Activated naive CD8-positive, alpha-beta T cell treated with anti-CD3 and anti-CD28 coated beads, Interleukin-2, amount 50 U/mL, for 24 hours (primary cell): ENCODE measurements at regions not wholly inside any gene's neighbourhood (a gene's known extent, or its start where the extent isn't known, plus 50 kb on each side); places are given as distances from the start of the nearest gene placed in this dataset.

Experiments
- ATAC-seq: fragments of 150-1000 bp; cut with Tn5 transposase; one replicate; pipeline ENCODE4 v1.10.0; 2021
- DNase-seq: peaks from one replicate; pipeline ENCODE4 v3.0.0; 2021
- H3K27ac Mint-ChIP-seq: one replicate; pipeline ENCODE4 v1.8.0; 2021; ENCODE audit warnings: mild to moderate bottlenecking, mixed read lengths
- H3K27me3 Mint-ChIP-seq: one replicate; pipeline ENCODE4 v1.8.0; 2021; ENCODE audit warnings: mixed read lengths
- H3K36me3 Mint-ChIP-seq: one replicate; pipeline ENCODE4 v1.8.0; 2021; ENCODE audit warnings: low read depth, mixed read lengths
- H3K4me1 Mint-ChIP-seq: one replicate; pipeline ENCODE4 v1.8.0; 2021; ENCODE audit warnings: mixed read lengths
- H3K4me3 Mint-ChIP-seq: one replicate; pipeline ENCODE4 v1.8.0; 2021; ENCODE audit warnings: mild to moderate bottlenecking, moderate library complexity, mixed read lengths
- H3K9me3 Mint-ChIP-seq: one replicate; pipeline ENCODE4 v1.8.0; 2021; ENCODE audit warnings: mixed read lengths

GRCh38 chr9:88694625-88695024 is 159.6 kb downstream of the NXNL2 start:
- no peak for ATAC-seq
- H3K4me1 Mint-ChIP-seq, result no peaks in the 10 kb centered on the region
- DNase-seq, result no peak

GRCh38 chr9:88696501-88696900 is 161.5 kb downstream of the NXNL2 start:
- H3K9me3 Mint-ChIP-seq, result peaks cover 7% of the 10 kb centered on the region
- H3K36me3 Mint-ChIP-seq, result no peaks in the 10 kb centered on the region
- H3K4me3 Mint-ChIP-seq, result no peak overlapping the region
- H3K27me3 Mint-ChIP-seq, result peaks cover 12% of the 10 kb centered on the region
- ATAC-seq (no peak), DNase-seq (no peak)
- no peaks in the 10 kb centered on the region for H3K4me1 Mint-ChIP-seq
- no peak overlapping the region for H3K27ac Mint-ChIP-seq

More at GRCh38 chr9:88694625-88695024, 159.6 kb downstream of the NXNL2 start:
- H3K9me3 Mint-ChIP-seq, result peaks cover 7% of the 10 kb centered on the region
- H3K4me3 Mint-ChIP-seq, result no peak overlapping the region
- peaks cover 12% of the 10 kb centered on the region for H3K27me3 Mint-ChIP-seq
- no peaks in the 10 kb centered on the region for H3K36me3 Mint-ChIP-seq
- no peak overlapping the region for H3K27ac Mint-ChIP-seq

DNA sequence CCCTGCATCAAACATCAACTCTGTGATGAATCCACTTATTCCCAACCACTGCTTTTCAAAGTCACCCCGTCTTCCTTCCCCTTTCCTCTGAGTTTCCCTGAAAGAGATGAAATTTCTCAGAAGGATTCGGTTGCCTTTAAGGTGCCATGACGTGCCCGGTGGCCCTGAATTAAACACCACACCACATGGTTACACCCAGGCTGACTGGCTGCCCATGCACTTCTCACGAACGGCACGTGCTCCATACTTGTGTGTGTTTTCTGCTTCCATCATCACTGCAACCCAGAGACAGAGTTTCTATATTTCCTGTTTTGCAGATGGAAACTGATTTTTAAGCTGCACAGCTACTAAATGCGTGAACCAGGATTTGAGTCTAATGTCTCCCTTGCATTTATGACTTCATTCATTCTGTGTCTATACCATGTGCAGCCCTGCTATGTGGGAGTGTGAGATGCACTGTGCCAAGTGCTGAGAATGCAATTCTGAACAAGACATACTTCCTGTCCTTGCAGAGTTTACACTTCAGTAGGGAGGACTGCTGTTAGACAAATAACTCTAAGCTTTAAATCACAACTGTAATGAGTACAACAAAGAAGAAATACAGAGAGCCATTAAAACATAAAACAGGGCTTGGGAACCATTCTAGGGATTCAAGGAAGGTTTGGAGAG is 162.9 kb downstream of the NXNL2 start:
- DNase-seq (no peak), ATAC-seq (no peak)
- Mint-ChIP-seq H3K9me3 (peaks cover 7% of the 10 kb centered on the region), H3K4me1 (no peaks in the 10 kb centered on the region), H3K4me3 (no peak overlapping the region), H3K36me3 (no peaks in the 10 kb centered on the region), H3K27ac (no peak overlapping the region), H3K27me3 (peaks cover 8% of the 10 kb centered on the region)

GRCh38 chr9:88702985-88703384 is 168.0 kb downstream of the NXNL2 start:
- DNase-seq, result no peak
- Mint-ChIP-seq H3K4me1 (no peaks in the 10 kb centered on the region), H3K36me3 (no peaks in the 10 kb centered on the region), H3K27ac (no peak overlapping the region), H3K27me3 (peaks cover 5% of the 10 kb centered on the region), H3K9me3 (no peaks in the 10 kb centered on the region), H3K4me3 (no peak overlapping the region)
- ATAC-seq, result no peak

- ATAC-seq (no peak), DNase-seq (no peak)
- H3K9me3 Mint-ChIP-seq, result no peaks in the 10 kb centered on the region
- H3K4me1 Mint-ChIP-seq, result no peaks in the 10 kb centered on the region
- H3K27ac Mint-ChIP-seq, result no peak overlapping the region
- H3K27me3 Mint-ChIP-seq, result peaks cover 5% of the 10 kb centered on the region
- no peak overlapping the region for H3K4me3 Mint-ChIP-seq
- no peaks in the 10 kb centered on the region for H3K36me3 Mint-ChIP-seq
Measured at GRCh38 chr9:88706193-88707113, 171.5 kb downstream of the NXNL2 start.

DNA sequence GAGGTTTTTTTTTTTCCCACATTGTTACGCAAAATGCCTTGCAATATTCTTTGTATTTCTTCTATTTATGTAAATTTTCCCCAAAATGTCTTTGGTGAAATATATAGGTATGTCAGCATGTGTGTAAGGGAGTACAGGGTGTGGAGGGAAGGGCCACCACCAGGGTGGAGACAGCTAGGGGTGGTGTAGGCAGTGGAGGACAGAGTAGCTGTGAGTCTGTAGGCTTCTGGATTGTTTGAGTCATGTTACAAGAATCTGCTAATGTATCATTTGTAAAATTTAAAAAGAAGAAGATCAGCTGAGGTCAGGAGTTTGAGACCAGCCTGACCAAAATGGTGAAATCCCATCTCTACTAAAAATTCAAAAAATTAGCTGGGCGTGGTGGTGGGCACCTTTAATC is 175.5 kb downstream of the NXNL2 start:
- DNase-seq, result no peak
- Mint-ChIP-seq H3K4me1 (no peaks in the 10 kb centered on the region), H3K27me3 (peaks cover 2% of the 10 kb centered on the region), H3K9me3 (no peaks in the 10 kb centered on the region), H3K36me3 (no peaks in the 10 kb centered on the region), H3K27ac (no peak overlapping the region), H3K4me3 (no peak overlapping the region)
- no peak for ATAC-seq

- H3K4me1 Mint-ChIP-seq, result no peaks in the 10 kb centered on the region
- no peaks in the 10 kb centered on the region for H3K9me3 Mint-ChIP-seq
- H3K27ac Mint-ChIP-seq, result no peak overlapping the region
- no peak for ATAC-seq
- H3K27me3 Mint-ChIP-seq, result peaks cover 2% of the 10 kb centered on the region
- no peak for DNase-seq
- H3K4me3 Mint-ChIP-seq, result no peak overlapping the region
- no peaks in the 10 kb centered on the region for H3K36me3 Mint-ChIP-seq
Measured at GRCh38 chr9:88711719-88712118, 176.7 kb downstream of the NXNL2 start.

DNA sequence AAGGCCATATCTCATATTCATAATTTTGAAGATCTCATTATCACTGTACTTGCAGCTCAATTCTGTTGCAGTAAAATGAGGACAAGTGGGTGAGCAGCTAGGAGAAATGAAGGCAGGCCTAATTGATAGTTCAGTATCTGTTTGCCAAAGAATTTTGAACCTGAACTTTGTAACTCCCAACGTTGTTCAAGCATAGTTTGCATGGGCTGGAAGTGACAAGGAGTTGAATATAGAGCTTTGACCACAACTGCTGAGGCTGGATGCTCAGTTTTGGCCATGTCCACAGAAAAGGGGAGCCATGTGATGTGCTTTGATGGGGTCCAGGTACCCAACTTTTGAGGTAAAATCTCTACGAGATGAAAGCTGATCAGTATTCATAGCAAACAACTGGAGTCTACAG is 177.5 kb downstream of the NXNL2 start:
- DNase-seq (no peak), ATAC-seq (no peak)
- Mint-ChIP-seq H3K36me3 (no peaks in the 10 kb centered on the region), H3K27me3 (peaks cover 2% of the 10 kb centered on the region), H3K4me3 (no peak overlapping the region), H3K27ac (no peak overlapping the region), H3K4me1 (no peaks in the 10 kb centered on the region), H3K9me3 (no peaks in the 10 kb centered on the region)

GRCh38 chr9:88713010-88713409 is 178.0 kb downstream of the NXNL2 start:
- DNase-seq (no peak), ATAC-seq (no peak)
- peaks cover 5% of the 10 kb centered on the region for H3K27me3 Mint-ChIP-seq
- H3K36me3 Mint-ChIP-seq, result no peaks in the 10 kb centered on the region
- no peak overlapping the region for H3K27ac Mint-ChIP-seq
- no peaks in the 10 kb centered on the region for H3K4me1 Mint-ChIP-seq
- no peak overlapping the region for H3K4me3 Mint-ChIP-seq
- no peaks in the 10 kb centered on the region for H3K9me3 Mint-ChIP-seq

GRCh38 chr9:88716596-88717290 is 181.8 kb downstream of the NXNL2 start:
- Mint-ChIP-seq H3K27me3 (peaks cover 20% of the 10 kb centered on the region), H3K9me3 (no peaks in the 10 kb centered on the region), H3K36me3 (no peaks in the 10 kb centered on the region), H3K4me1 (no peaks in the 10 kb centered on the region), H3K4me3 (no peak overlapping the region), H3K27ac (no peak overlapping the region)
- DNase-seq, result no peak
- no peak for ATAC-seq

DNA sequence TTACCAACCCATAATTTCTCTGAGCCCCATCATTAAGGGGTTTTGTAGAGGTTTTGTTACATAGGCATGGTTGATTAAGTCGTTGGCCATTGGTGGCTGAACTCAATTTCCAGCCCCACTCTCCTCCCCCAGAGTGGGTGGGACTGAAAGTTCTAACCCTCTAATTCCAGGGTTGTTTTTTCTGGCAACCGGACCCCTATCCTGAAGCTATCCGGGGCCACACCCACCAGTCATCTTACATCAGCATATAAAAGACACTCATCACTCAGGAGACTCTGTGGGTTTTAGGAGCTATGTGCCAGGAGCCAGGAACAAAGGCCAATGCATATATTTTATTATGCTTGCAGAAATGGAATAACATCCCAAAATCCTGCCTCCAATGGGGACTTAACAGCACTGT is 186.0 kb downstream of the NXNL2 start:
- DNase-seq (no peak), ATAC-seq (no peak)
- Mint-ChIP-seq H3K9me3 (no peaks in the 10 kb centered on the region), H3K36me3 (no peaks in the 10 kb centered on the region), H3K4me1 (no peaks in the 10 kb centered on the region), H3K27ac (no peak overlapping the region), H3K27me3 (peaks cover 25% of the 10 kb centered on the region), H3K4me3 (no peak overlapping the region)

DNA sequence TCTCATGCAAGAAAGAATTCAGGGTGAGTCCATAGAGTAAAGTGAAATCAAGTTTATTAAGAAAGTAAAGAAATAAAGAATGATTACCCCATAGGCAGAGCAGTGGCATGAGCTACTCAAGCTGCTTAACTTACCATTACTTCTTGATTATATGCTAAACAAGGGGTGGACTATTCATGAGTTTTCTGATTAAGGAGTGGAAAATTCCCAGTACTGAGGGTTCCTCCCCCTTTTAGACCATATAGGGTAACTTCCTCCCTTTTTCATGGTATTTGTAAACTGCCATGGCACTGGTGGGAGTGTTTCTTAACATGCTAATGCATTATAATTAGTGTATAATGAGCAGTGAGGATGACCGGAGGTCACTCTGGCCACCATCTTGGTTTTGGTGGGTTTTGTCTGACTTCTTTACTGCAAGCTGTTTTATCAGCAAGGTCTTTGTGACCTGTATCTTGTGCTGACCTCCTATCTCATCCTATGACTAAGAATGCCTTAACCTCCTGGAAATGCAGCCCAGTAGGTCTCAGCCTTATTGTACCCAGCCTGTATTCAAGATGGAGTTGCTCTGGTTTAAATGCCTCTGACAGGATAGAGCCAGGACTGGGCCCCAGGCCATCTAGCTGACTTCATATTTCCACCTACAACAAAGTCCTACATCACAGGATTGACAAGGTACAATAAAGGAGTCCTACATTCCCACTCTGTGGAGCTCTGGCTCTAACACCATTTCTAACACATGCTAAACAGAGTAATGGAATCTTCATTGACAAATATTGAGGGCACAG is 186.7 kb downstream of the NXNL2 start:
- no peak overlapping the region for H3K27ac Mint-ChIP-seq
- no peak overlapping the region for H3K4me3 Mint-ChIP-seq
- peaks cover 25% of the 10 kb centered on the region for H3K27me3 Mint-ChIP-seq
- H3K9me3 Mint-ChIP-seq, result no peaks in the 10 kb centered on the region
- no peaks in the 10 kb centered on the region for H3K36me3 Mint-ChIP-seq
- no peak for ATAC-seq
- no peak for DNase-seq
- H3K4me1 Mint-ChIP-seq, result no peaks in the 10 kb centered on the region

DNA sequence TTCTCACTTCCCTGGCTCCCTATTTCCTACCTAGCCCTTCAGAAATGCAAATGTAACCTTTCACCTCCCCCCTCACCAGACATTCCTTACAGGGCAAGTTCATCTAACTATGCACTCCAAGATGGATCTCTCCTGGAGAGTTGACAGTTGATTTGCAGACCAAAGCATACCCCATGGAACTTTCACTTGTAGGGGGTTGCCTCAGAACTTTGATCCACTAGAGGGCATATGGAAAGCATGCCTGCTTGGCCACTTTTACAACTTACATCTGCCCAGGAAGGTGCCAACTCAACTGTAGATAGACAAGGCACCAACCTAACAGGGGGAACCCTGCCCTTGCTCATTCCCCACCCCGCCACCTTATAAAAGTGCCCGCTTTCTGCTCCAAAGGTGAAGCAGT is 187.8 kb downstream of the NXNL2 start:
- H3K4me1 Mint-ChIP-seq, result no peaks in the 10 kb centered on the region
- DNase-seq (no peak), ATAC-seq (no peak)
- no peaks in the 10 kb centered on the region for H3K9me3 Mint-ChIP-seq
- peaks cover 28% of the 10 kb centered on the region for H3K27me3 Mint-ChIP-seq
- H3K36me3 Mint-ChIP-seq, result no peaks in the 10 kb centered on the region
- H3K27ac Mint-ChIP-seq, result no peak overlapping the region
- H3K4me3 Mint-ChIP-seq, result no peak overlapping the region

DNA sequence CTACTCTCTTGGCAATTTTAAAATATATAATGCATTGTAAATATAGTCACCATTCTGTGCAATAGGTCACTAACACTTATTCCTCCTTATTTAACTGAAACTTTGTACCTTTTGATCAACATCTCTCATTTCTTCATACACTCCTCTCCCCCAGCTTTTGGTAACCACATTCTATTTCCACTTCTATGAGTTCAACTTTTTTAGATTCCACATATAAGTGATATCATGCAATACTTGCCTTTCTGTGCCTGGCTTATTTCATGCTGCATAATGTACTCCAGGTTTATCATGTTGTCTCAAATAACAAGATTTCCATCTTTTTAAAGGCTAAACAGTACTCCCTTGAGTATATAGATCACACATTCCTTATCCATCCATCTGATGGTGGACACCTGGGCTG is 188.8 kb downstream of the NXNL2 start:
- DNase-seq (no peak), ATAC-seq (no peak)

More for the DNA sequence above, 188.8 kb downstream of the NXNL2 start:
- Mint-ChIP-seq H3K4me1 (no peaks in the 10 kb centered on the region), H3K9me3 (no peaks in the 10 kb centered on the region), H3K27me3 (peaks cover 24% of the 10 kb centered on the region), H3K27ac (no peak overlapping the region), H3K4me3 (no peak overlapping the region), H3K36me3 (no peaks in the 10 kb centered on the region)
